ENCODE measurements at regions not wholly inside any gene's neighbourhood (a gene's known extent, or its start where the extent isn't known, plus 50 kb on each side); places are given as distances from the start of the nearest gene placed in this dataset.

- DNase-seq (ENCODE audit: low read depth) = no peak
- TF ChIP-seq CTCF (IDR thresholded peaks at IDR 0.05; ENCODE audit: control insufficient read depth, insufficient read depth, low read depth, low read length, missing control alignments) = no peak
- no peak overlapping the region for H3K4me3 ChIP-seq (ENCODE audit: control insufficient read depth, low read depth, low read length)
Measured at GRCh38 chr3:177590826-177591225, 393.5 kb upstream of the TBL1XR1 start.

- TF ChIP-seq CTCF (IDR thresholded peaks at IDR 0.05; ENCODE audit: control insufficient read depth, insufficient read depth, low read depth, low read length, missing control alignments) = no peak
- no peak overlapping the region for H3K4me3 ChIP-seq (ENCODE audit: control insufficient read depth, low read depth, low read length)
- no peak for DNase-seq (ENCODE audit: low read depth)
Measured at GRCh38 chr3:177591379-177591778, 394.1 kb upstream of the TBL1XR1 start.

GRCh38 chr3:177594096-177594495 is 396.8 kb upstream of the TBL1XR1 start:
- no peak overlapping the region for H3K4me3 ChIP-seq (ENCODE audit: control insufficient read depth, low read depth, low read length)
- TF ChIP-seq CTCF (IDR thresholded peaks at IDR 0.05; ENCODE audit: control insufficient read depth, insufficient read depth, low read depth, low read length, missing control alignments) = no peak
- no peak for DNase-seq (ENCODE audit: low read depth)

- DNase-seq (ENCODE audit: low read depth) = no peak
- TF ChIP-seq CTCF (IDR thresholded peaks at IDR 0.05; ENCODE audit: control insufficient read depth, insufficient read depth, low read depth, low read length, missing control alignments) = no peak
- no peak overlapping the region for H3K4me3 ChIP-seq (ENCODE audit: control insufficient read depth, low read depth, low read length)
Measured at GRCh38 chr3:177595530-177596188, 398.4 kb upstream of the TBL1XR1 start.

- H3K4me3 ChIP-seq (ENCODE audit: control insufficient read depth, low read depth, low read length) = no peak overlapping the region
- no peak for DNase-seq (ENCODE audit: low read depth)
- TF ChIP-seq CTCF (IDR thresholded peaks at IDR 0.05; ENCODE audit: control insufficient read depth, insufficient read depth, low read depth, low read length, missing control alignments) = no peak
Measured at GRCh38 chr3:177596248-177596815, 399.1 kb upstream of the TBL1XR1 start.

- DNase-seq (ENCODE audit: low read depth) = no peak
- no peak overlapping the region for H3K4me3 ChIP-seq (ENCODE audit: control insufficient read depth, low read depth, low read length)
- no peak for TF ChIP-seq CTCF (IDR thresholded peaks at IDR 0.05; ENCODE audit: control insufficient read depth, insufficient read depth, low read depth, low read length, missing control alignments)
Measured at GRCh38 chr3:177596816-177597271, 399.6 kb upstream of the TBL1XR1 start.
